BJ (cell line): ENCODE measurements at regions not wholly inside any gene's neighbourhood (a gene's known extent, or its start where the extent isn't known, plus 50 kb on each side); places are given as distances from the start of the nearest gene placed in this dataset.

ENCODE experiments used
- CTCF ChIA-PET: fragments of 350-600 bp; formaldehyde crosslinking; extraction: SDS; loops from one replicate; lab custom pipeline; 2021; ENCODE audit warnings: antibody characterized with exemption, inconsistent platforms; lab: Yijun Ruan, JAX
- POLR2A ChIA-PET: fragments of 300-600 bp; sonication (Branson Sonifier 250); formaldehyde crosslinking; extraction: SDS; loops from one replicate; lab custom pipeline; 2021; ENCODE audit warnings: antibody characterized with exemption; lab: Charles Lee
- DNase-seq: peaks from one replicate; pipeline ENCODE4 v3.0.0-alpha.2; 2011; ENCODE audit warnings: low read depth
- H3K27me3 ChIP-seq: 2 replicates; pipeline ENCODE4 v1.6.0; 2011; ENCODE audit warnings: low read length; ENCODE audit not compliant: control insufficient read depth, insufficient read depth
- H3K36me3 ChIP-seq: 2 replicates; pipeline ENCODE4 v1.5.1; 2011; ENCODE audit warnings: low read length; ENCODE audit not compliant: control insufficient read depth, insufficient read depth
- H3K4me3 ChIP-seq: 2 replicates; pipeline ENCODE4 v1.5.1; 2011; ENCODE audit warnings: low read depth, mild to moderate bottlenecking, control low read depth, low read length
- CTCF ChIP-seq: IDR thresholded peaks from 2 replicates; pipeline ENCODE4 v1.5.1; 2011; ENCODE audit warnings: low read depth, mild to moderate bottlenecking, control low read depth, inconsistent platforms, low read length, moderate library complexity; ENCODE audit not compliant: insufficient read depth

GRCh38 chr3:130255442-130255841, 90.0 kb upstream of the COL6A5 start:
- Histone ChIP-seq H3K36me3 (no peaks in the 10 kb centered on the region), H3K4me3 (no peak overlapping the region), H3K27me3 (0 out of 2 replicates have a peak, but pooled peaks cover 1% of the 10 kb centered on the region)
- CTCF ChIA-PET, result interaction anchor here (0.7 kb wide), 1 partner anchor 638 kb away, joined by 3 read pairs; no protein-coding TSS in a partner anchor
- no peak for DNase-seq
- POLR2A ChIA-PET, result no interaction called here
- no peak for TF ChIP-seq CTCF

GRCh38 chr3:130256821-130257340, 88.6 kb upstream of the COL6A5 start:
- POLR2A ChIA-PET, result no interaction called here
- no peak for TF ChIP-seq CTCF
- CTCF ChIA-PET, result no interaction called here

GRCh38 chr3:130258532-130258952, 86.9 kb upstream of the COL6A5 start:
- Histone ChIP-seq H3K4me3 (no peak overlapping the region), H3K27me3 (0 out of 2 replicates have a peak, but pooled peaks cover 1% of the 10 kb centered on the region), H3K36me3 (no peaks in the 10 kb centered on the region)
- ChIA-PET CTCF (interaction anchor here (1.5 kb wide), 1 partner anchor 18 kb away, joined by 5 read pairs; no protein-coding TSS in a partner anchor), POLR2A (no interaction called here)
- no peak for DNase-seq
- TF ChIP-seq CTCF, result no peak

More at GRCh38 chr3:130256821-130257340, 88.6 kb upstream of the COL6A5 start:
- Histone ChIP-seq H3K36me3 (no peaks in the 10 kb centered on the region), H3K4me3 (no peak overlapping the region), H3K27me3 (0 out of 2 replicates have a peak, but pooled peaks cover 1% of the 10 kb centered on the region)
- DNase-seq, result no peak

- H3K4me3 ChIP-seq, result no peak overlapping the region
Measured at GRCh38 chr3:130259166-130259874, 86.2 kb upstream of the COL6A5 start.

More at GRCh38 chr3:130259166-130259874, 86.2 kb upstream of the COL6A5 start:
- Histone ChIP-seq H3K36me3 (no peaks in the 10 kb centered on the region), H3K27me3 (0 out of 2 replicates have a peak, but pooled peaks cover 1% of the 10 kb centered on the region)
- POLR2A ChIA-PET, result no interaction called here
- no peak for DNase-seq
- no peak for TF ChIP-seq CTCF
- CTCF ChIA-PET, result interaction anchor here (0.6 to 1.5 kb wide), 2 partner anchors 15 to 17 kb away, joined by 3 to 5 read pairs; no protein-coding TSS in a partner anchor
